ENCODE measurements at regions not wholly inside any gene's neighbourhood (a gene's known extent, or its start where the extent isn't known, plus 50 kb on each side); places are given as distances from the start of the nearest gene placed in this dataset.

GRCh38 chr7:65457705-65458104 is 84.0 kb downstream of the ZNF92 start:
- Histone ChIP-seq H3K4me1 (ENCODE audit: control insufficient read depth, insufficient read depth, low read length) (no peaks in the 10 kb centered on the region), H3K4me3 (ENCODE audit: low read depth in 2 of 2, low read length in 2 of 2) (no peak overlapping the region), H3K27me3 (ENCODE audit: control insufficient read depth, insufficient read depth, low read length) (peaks cover 3% of the 10 kb centered on the region; the same call in 1 of the 2 replicates), H3K9me3 (ENCODE audit: control insufficient read depth, insufficient read depth, low read depth, low read length) (no peaks in the 10 kb centered on the region), H3K27ac (ENCODE audit: low read length) (no peak overlapping the region), H3K36me3 (ENCODE audit: control insufficient read depth, insufficient read depth, low read length) (no peaks in the 10 kb centered on the region)
- TF ChIP-seq REST (IDR thresholded peaks at IDR 0.05; ENCODE audit: insufficient read depth in 1 of 2, low read depth in 2 of 2, low read length in 1 of 2) (no peak), TCF7L2 (IDR thresholded peaks at IDR 0.05; ENCODE audit: low read depth, low read length) (no peak), SIN3A (IDR thresholded peaks at IDR 0.05; ENCODE audit: borderline replicate concordance, insufficient read depth, low read depth, low read length) (no peak), POLR2AphosphoS5 (IDR thresholded peaks at IDR 0.05; ENCODE audit: low read depth, low read length) (no peak), CTCF (IDR thresholded peaks at IDR 0.05) (no peak)
- in situ Hi-C loops (cut with HindIII; ENCODE audit: low pct_unique_long_range_greater_than_20kb, low sequenced_read_pairs): no loop called here
- ChIA-PET POLR2A (no interaction called here), CTCF (no interaction called here)
- intact Hi-C loops (cut with micrococcal nuclease; ENCODE audit: unreplicated experiment): no loop called here
- DNase-seq (ENCODE audit: low read depth, low spot score) (no peak), ATAC-seq (no peak)
- no TSS peak for BruUV-seq (replicated peaks)

GRCh38 chr7:65459438-65459837 is 85.8 kb downstream of the ZNF92 start:
- ChIA-PET POLR2A (interaction anchor here (0.6 kb wide), 1 partner anchor 150 kb away, joined by 3 read pairs; no protein-coding TSS in a partner anchor), CTCF (no interaction called here)
- H3K4me1 ChIP-seq (ENCODE audit: control insufficient read depth, insufficient read depth, low read length): no peaks in the 10 kb centered on the region
- in situ Hi-C loops (cut with HindIII; ENCODE audit: low pct_unique_long_range_greater_than_20kb, low sequenced_read_pairs): no loop called here
- no peaks in the 10 kb centered on the region for H3K9me3 ChIP-seq (ENCODE audit: control insufficient read depth, insufficient read depth, low read depth, low read length)
- TF ChIP-seq POLR2AphosphoS5 (IDR thresholded peaks at IDR 0.05; ENCODE audit: low read depth, low read length) (no peak), REST (IDR thresholded peaks at IDR 0.05; ENCODE audit: insufficient read depth in 1 of 2, low read depth in 2 of 2, low read length in 1 of 2) (no peak), TCF7L2 (IDR thresholded peaks at IDR 0.05; ENCODE audit: low read depth, low read length) (no peak), CTCF (IDR thresholded peaks at IDR 0.05) (no peak), SIN3A (IDR thresholded peaks at IDR 0.05; ENCODE audit: borderline replicate concordance, insufficient read depth, low read depth, low read length) (no peak)
- no peak overlapping the region for H3K4me3 ChIP-seq (ENCODE audit: low read depth in 2 of 2, low read length in 2 of 2)
- BruUV-seq (replicated peaks): no TSS peak
- DNase-seq (ENCODE audit: low read depth, low spot score) (no peak), ATAC-seq (no peak)
- H3K27ac ChIP-seq (ENCODE audit: low read length): no peak overlapping the region
- intact Hi-C loops (cut with micrococcal nuclease; ENCODE audit: unreplicated experiment): no loop called here
- peaks cover 3% of the 10 kb centered on the region; the same call in 1 of the 2 replicates for H3K27me3 ChIP-seq (ENCODE audit: control insufficient read depth, insufficient read depth, low read length)
- H3K36me3 ChIP-seq (ENCODE audit: control insufficient read depth, insufficient read depth, low read length): no peaks in the 10 kb centered on the region
